ENCODE measurements at regions not wholly inside any gene's neighbourhood (a gene's known extent, or its start where the extent isn't known, plus 50 kb on each side); places are given as distances from the start of the nearest gene placed in this dataset.

- H3K27me3 ChIP-seq (ENCODE audit: control insufficient read depth, low read length): no peaks in the 10 kb centered on the region
- no peaks in the 10 kb centered on the region for H4K20me1 ChIP-seq (ENCODE audit: control insufficient read depth, insufficient read depth, low read depth, low read length)
Observed at GRCh38 chr9:107972346-107972745, 482.8 kb upstream of the KLF4 start.

DNA sequence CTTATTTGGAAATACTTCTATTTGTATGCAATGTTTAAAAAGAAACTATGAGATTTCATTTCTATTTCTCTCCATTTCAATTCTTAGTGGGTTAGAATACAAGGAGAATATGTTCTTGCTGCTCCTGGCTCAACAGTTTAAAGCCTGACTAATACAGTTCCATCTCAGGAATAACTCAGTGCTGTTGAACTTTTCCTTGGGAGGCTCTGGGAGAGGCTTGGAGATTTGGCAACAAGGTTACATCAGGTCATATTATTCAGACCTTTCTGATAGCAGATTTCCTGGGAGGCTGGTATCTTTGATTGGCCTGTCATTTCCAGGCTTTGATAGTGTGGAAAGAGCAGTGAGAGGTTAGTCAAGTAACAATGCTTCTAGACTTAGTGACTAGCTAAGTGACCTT is 481.7 kb upstream of the KLF4 start:
- no peaks in the 10 kb centered on the region for H3K4me1 ChIP-seq (ENCODE audit: control insufficient read depth, low read length)
- H3F3A ChIP-seq (ENCODE audit: control insufficient read depth, insufficient read depth): no peaks in the 10 kb centered on the region
- TF ChIP-seq, protein P1, sequence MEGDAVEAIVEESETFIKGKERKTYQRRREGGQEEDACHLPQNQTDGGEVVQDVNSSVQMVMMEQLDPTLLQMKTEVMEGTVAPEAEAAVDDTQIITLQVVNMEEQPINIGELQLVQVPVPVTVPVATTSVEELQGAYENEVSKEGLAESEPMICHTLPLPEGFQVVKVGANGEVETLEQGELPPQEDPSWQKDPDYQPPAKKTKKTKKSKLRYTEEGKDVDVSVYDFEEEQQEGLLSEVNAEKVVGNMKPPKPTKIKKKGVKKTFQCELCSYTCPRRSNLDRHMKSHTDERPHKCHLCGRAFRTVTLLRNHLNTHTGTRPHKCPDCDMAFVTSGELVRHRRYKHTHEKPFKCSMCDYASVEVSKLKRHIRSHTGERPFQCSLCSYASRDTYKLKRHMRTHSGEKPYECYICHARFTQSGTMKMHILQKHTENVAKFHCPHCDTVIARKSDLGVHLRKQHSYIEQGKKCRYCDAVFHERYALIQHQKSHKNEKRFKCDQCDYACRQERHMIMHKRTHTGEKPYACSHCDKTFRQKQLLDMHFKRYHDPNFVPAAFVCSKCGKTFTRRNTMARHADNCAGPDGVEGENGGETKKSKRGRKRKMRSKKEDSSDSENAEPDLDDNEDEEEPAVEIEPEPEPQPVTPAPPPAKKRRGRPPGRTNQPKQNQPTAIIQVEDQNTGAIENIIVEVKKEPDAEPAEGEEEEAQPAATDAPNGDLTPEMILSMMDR (IDR thresholded peaks at IDR 0.05; ENCODE audit: low read depth, low read length, poor library complexity, severe bottlenecking): no peak
- no peak for TF ChIP-seq EZH2phosphoT487 (IDR thresholded peaks at IDR 0.05; ENCODE audit: borderline replicate concordance, low read length)
- H3K9me2 ChIP-seq (replicated peaks; ENCODE audit: control insufficient read depth, low read length): no peaks in the 10 kb centered on the region
- H4K20me1 ChIP-seq (ENCODE audit: control insufficient read depth, insufficient read depth, low read depth, low read length): no peaks in the 10 kb centered on the region
- no peak overlapping the region for H3K27ac ChIP-seq (ENCODE audit: low read depth, low read length)
- no peaks in the 10 kb centered on the region for H3K27me3 ChIP-seq (ENCODE audit: control insufficient read depth, low read length)
- H3K4me2 ChIP-seq (ENCODE audit: low read length): no peak overlapping the region
- H3K79me2 ChIP-seq (ENCODE audit: control insufficient read depth, low read length): no peaks in the 10 kb centered on the region
- H3K4me3 ChIP-seq (ENCODE audit: low read length): no peak overlapping the region
- H3K36me3 ChIP-seq (ENCODE audit: control insufficient read depth, low read length): no peaks in the 10 kb centered on the region
- H3K9me3 ChIP-seq (ENCODE audit: control insufficient read depth, insufficient read depth, low read length): no peaks in the 10 kb centered on the region

More at GRCh38 chr9:107972346-107972745, 482.8 kb upstream of the KLF4 start:
- H3K9me2 ChIP-seq (replicated peaks; ENCODE audit: control insufficient read depth, low read length): no peaks in the 10 kb centered on the region
- H3F3A ChIP-seq (ENCODE audit: control insufficient read depth, insufficient read depth): no peaks in the 10 kb centered on the region
- H3K4me1 ChIP-seq (ENCODE audit: control insufficient read depth, low read length): no peaks in the 10 kb centered on the region
- no peaks in the 10 kb centered on the region for H3K79me2 ChIP-seq (ENCODE audit: control insufficient read depth, low read length)
- H3K4me3 ChIP-seq (ENCODE audit: low read length): no peak overlapping the region
- H3K4me2 ChIP-seq (ENCODE audit: low read length): no peak overlapping the region
- no peaks in the 10 kb centered on the region for H3K9me3 ChIP-seq (ENCODE audit: control insufficient read depth, insufficient read depth, low read length)
- no peak for TF ChIP-seq EZH2phosphoT487 (IDR thresholded peaks at IDR 0.05; ENCODE audit: borderline replicate concordance, low read length)
- TF ChIP-seq, protein P1 (IDR thresholded peaks at IDR 0.05; ENCODE audit: low read depth, low read length, poor library complexity, severe bottlenecking): no peak
- no peaks in the 10 kb centered on the region for H3K36me3 ChIP-seq (ENCODE audit: control insufficient read depth, low read length)
- H3K27ac ChIP-seq (ENCODE audit: low read depth, low read length): no peak overlapping the region

DNA sequence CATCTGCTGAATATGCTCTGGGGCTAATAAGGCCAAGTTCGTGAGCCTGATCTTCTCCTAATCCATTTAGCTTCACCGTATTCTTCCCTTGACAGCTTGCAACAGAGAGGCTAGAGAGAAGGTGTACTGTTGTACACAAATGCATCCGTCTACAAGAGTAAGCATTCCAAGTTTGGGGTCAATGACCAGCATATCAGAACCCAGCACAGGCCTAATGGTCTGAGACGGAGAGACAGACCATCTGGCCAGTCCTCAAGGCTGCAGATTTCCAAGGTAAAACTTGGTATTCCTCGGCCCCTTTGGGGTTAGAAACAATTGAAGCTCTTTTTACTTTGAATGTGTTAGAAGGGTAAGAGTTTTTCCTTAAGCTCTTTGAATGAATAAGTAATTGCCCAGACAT is 481.2 kb upstream of the KLF4 start:
- Histone ChIP-seq H3K4me3 (ENCODE audit: low read length) (no peak overlapping the region), H3K9me3 (ENCODE audit: control insufficient read depth, insufficient read depth, low read length) (no peaks in the 10 kb centered on the region), H3K27me3 (ENCODE audit: control insufficient read depth, low read length) (no peaks in the 10 kb centered on the region), H3K9me2 (replicated peaks; ENCODE audit: control insufficient read depth, low read length) (no peaks in the 10 kb centered on the region), H3F3A (ENCODE audit: control insufficient read depth, insufficient read depth) (no peaks in the 10 kb centered on the region), H3K4me1 (ENCODE audit: control insufficient read depth, low read length) (no peaks in the 10 kb centered on the region), H3K4me2 (ENCODE audit: low read length) (no peak overlapping the region), H4K20me1 (ENCODE audit: control insufficient read depth, insufficient read depth, low read depth, low read length) (no peaks in the 10 kb centered on the region), H3K36me3 (ENCODE audit: control insufficient read depth, low read length) (no peaks in the 10 kb centered on the region), H3K79me2 (ENCODE audit: control insufficient read depth, low read length) (no peaks in the 10 kb centered on the region), H3K27ac (ENCODE audit: low read depth, low read length) (no peak overlapping the region)
- TF ChIP-seq EZH2phosphoT487 (IDR thresholded peaks at IDR 0.05; ENCODE audit: borderline replicate concordance, low read length): no peak
- TF ChIP-seq, protein P1 (IDR thresholded peaks at IDR 0.05; ENCODE audit: low read depth, low read length, poor library complexity, severe bottlenecking): no peak

- Histone ChIP-seq H3K27me3 (ENCODE audit: control insufficient read depth, low read length) (no peaks in the 10 kb centered on the region), H3K9me3 (ENCODE audit: control insufficient read depth, insufficient read depth, low read length) (no peaks in the 10 kb centered on the region), H3K4me1 (ENCODE audit: control insufficient read depth, low read length) (no peaks in the 10 kb centered on the region), H3K79me2 (ENCODE audit: control insufficient read depth, low read length) (no peaks in the 10 kb centered on the region), H3K27ac (ENCODE audit: low read depth, low read length) (no peak overlapping the region), H3K9me2 (replicated peaks; ENCODE audit: control insufficient read depth, low read length) (no peaks in the 10 kb centered on the region), H3K36me3 (ENCODE audit: control insufficient read depth, low read length) (no peaks in the 10 kb centered on the region), H3K4me2 (ENCODE audit: low read length) (no peak overlapping the region), H3K4me3 (ENCODE audit: low read length) (no peak overlapping the region), H4K20me1 (ENCODE audit: control insufficient read depth, insufficient read depth, low read depth, low read length) (no peaks in the 10 kb centered on the region), H3F3A (ENCODE audit: control insufficient read depth, insufficient read depth) (no peaks in the 10 kb centered on the region)
- TF ChIP-seq EZH2phosphoT487 (IDR thresholded peaks at IDR 0.05; ENCODE audit: borderline replicate concordance, low read length): no peak
- TF ChIP-seq, protein P1 (IDR thresholded peaks at IDR 0.05; ENCODE audit: low read depth, low read length, poor library complexity, severe bottlenecking): no peak
Observed at GRCh38 chr9:107969727-107970126, 480.2 kb upstream of the KLF4 start.
